Left hindlimb (tissue), 1 donor: ENCODE measurements at regions not wholly inside any gene's neighbourhood (a gene's known extent, or its start where the extent isn't known, plus 50 kb on each side); places are given as distances from the start of the nearest gene placed in this dataset.

Experiments used
- DNase-seq: peaks from one replicate; pipeline ENCODE4 v3.0.0-alpha.2; 2018

DNA sequence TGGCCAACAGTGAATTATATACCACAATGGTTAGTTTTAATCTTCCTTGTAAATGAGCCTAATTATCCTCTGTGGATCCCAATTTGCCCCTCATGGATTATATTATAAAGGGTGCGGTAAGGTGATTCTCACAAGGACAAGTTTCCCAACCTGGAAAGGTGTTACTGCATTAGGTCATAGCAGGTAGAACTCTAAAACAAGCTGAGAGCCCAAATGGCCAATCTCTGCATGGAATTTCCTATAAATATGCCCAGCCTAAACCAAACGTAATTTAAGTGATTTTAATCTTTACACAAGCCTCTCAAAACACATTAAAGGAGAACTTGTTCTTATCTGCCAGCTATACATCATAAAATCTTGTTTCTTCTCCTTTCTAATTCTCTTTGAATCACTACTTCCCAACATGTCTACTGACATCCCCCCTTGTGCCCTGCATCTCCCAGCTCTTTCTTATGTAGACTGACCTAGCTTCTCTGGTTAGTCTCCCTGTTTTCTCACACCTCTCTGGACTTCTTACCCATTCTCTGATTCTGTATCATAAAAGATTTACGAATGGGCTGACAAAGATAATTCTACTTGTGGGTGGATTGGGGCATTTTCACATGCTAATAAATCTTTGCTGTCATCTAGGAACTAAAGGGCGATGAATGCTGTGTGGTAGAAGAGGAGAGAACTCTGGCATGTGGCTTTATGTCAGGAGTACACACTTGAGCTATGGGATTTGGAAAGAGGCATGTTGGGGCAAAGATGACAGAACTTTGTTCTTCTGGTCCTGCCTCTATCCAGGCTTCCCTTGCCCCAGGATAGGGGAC, 94.3 kb upstream of the PGRMC2 start:
- no peak for DNase-seq

DNA sequence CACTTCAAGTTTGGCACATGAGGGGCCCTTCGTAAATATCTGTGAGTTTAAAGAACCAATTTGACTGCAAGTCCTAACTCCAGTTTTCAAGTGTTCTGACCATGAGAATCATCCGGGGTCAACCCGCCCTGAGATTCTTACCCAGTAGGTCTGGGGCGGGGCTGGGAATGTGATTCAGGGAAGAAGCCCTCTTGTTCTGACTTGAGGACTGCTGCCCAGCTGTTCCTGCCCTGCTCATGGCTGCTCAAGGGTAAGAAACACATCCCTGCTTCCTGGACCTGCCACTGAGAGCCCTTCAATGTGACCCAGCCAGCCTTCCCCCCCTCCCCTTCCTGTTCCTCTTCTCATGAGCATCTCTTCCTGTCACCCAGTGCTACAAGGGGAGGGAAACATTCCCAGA, 92.7 kb upstream of the PGRMC2 start:
- DNase-seq, result no peak

DNA sequence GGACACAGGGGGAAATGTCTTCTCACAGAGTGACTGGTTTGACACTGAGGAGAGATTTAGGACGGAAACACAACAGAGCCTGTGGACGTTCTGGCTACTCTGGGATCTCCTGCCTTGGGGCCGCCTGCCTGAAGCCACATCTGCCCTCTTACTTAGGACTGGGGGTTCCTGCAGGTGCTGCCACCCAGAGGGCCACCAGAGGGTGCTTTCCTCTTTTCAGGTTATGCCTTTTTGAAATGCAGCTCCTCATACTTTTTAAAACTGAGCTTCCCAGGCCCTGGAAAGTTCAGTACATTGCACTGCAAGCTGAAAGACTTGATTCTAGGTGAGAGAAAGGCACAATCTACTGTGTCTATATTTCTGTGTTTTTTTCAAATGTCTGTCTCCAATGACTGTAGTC, 92.2 kb upstream of the PGRMC2 start:
- no peak for DNase-seq

DNA sequence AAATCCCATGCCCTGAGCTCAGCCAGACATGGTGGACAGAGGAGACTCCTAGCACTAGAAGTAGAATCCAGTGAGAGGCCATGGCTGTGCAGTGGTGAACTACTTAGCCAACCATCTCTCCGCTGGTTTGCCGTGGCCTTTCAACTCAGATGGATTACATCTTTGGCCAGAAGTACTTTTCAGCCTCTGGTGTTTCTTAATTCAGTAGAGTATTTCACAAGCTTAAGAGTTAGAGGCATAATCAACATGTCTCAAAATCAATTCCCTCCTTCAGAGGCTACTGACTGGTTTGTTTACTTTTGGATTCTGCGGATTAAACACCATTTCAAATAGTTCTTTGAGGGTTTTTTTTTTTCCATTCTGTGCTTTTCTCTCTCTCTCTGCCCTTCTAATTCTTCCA, 91.1 kb upstream of the PGRMC2 start:
- DNase-seq, result no peak

DNA sequence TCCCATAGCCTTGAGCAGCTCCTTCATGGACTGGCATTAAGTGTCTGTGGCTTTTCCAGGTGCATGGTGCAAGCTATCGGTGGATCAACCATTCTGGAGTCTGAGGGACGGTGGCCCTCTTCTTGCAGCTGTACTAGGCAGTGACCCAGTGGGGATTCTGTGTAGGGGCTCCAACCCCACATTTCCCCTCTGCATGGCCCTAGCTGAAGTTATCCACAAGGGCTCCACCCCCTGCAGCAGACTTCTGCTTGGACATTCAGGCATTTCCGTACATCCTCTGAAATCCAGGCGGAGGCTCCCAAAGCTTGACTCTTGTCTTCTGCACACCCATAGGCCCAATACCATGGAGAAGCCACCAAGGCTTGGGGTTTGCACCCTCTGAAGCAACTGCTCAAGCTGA, 89.3 kb upstream of the PGRMC2 start:
- DNase-seq, result no peak

DNA sequence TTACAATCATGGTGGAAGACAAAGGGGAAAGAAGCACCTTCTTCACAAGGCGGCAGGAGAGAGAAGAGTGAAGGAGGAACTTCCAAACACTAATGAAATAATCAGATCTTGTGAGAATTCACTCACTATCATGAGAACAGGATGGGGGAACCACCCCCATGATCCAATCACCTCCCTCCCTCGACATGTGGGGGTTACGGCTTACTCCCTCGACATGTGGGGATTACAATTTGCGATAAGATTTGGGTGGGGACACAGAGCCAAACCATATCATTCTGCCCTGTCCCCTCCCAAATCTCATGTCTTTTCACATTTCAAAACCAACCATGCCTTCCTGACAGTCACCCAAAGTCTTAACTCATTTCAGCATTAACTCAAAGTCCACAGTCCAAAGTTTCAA, 88.7 kb upstream of the PGRMC2 start:
- no peak for DNase-seq

DNA sequence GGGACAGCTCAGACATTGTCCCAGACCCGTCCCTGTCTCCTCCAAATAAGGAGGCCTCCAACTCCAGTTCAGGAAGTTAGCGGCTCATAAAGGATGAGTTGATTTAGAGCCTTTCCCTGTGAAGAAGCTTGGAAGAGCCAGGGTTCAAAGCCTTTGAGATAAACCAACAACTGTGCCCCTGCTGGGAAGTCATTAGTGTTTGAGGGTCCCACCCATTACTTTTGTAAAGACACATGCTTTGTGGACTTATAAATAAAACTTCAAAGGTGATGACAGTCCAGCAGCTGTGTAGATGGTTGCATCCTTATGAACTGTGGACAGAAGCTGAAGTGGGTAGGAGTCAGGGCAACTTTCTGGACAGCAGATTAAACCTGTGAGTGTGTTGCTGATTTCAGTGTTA, 86.0 kb upstream of the PGRMC2 start:
- no peak for DNase-seq

DNA sequence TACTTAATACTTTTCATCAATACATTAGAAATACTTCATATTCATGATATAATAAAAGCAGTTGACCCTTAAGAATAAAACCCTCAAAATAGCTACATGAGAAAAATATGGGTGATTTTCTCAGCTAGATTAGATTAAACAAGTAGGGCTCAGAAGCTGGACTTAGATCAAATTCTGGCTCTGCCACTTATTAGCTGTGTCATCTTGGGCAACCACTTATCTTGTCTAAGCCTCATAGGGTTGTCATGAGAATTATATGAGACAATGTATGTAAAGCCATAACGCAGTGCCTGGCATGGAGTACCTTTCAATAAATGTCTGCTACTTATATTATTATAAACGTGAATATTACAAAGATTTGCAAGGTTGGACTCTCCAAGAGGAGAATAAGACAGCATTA, 84.3 kb upstream of the PGRMC2 start:
- DNase-seq, result no peak

DNA sequence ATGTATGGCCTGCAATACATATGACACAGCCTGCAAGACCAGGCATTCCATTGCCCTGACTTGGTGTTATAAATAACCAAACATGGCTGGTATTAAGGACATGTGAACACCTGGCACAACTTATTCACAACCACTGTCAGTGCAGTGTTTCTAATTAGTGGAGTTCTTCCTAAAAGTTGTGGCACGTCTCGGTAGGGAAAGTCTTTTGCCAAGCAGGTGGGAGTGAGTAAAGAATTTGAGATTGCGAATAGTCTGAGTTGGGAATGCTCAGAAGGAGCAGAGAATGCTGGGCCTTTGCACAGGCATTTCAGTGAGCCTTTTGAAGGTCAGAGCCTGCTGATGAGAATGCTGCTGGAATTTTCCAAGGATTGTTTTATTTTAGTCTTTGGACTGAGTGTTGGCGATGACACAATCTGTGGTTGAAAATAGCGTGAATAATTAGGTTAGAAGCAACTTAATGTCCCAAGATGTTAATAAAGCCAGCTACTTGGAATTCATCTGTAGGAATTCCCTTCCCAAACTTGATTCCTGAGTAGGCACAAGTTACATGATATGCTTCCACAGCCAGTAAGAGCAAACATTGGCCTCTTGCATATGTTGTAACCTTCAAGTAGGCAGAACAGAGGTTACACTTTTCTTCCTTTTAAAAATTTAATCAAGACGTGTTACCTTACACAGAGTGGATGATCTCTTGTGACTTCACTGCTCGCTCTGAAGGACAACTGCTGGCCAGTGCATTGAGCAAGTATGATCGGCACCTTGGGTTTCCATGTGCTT, 83.6 kb upstream of the PGRMC2 start:
- DNase-seq, result no peak

DNA sequence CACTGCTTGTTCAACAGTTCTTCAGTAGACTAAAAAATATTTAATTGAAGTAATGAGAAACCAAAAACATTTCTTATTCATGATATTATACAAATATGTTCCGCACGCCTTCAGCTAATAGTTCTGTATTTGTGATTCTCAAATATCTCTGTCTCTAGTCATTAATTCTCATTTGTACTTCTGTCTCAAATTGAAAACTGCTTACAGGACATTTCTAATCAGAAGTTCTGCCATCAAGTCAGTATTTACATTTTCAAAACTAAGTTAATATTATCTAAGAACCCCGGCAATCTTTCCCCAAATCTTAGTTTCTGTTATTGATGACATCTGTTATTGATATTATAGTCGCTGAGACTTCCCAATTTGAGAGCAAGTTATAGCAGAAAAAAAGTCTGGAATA, 78.6 kb upstream of the PGRMC2 start:
- no peak for DNase-seq

DNA sequence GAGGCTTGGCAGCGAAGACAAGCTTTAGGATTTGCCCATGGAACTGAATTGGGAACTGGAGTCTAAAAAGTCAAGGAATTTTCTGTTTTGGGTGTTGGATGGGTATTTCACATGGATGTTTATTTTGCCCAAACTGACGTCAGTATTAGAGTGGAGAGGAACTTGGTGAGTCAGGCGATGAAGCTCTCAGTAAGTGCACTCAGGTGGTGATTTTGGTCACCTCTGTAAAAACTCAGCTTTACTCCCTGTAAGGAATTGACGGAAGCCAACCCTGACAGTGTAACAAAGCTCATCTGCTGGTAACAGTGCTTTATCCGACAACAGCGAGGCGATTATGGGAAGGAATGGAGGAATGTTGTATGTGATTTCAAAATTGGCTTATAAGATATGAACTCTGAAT, 77.0 kb upstream of the PGRMC2 start:
- DNase-seq, result no peak

DNA sequence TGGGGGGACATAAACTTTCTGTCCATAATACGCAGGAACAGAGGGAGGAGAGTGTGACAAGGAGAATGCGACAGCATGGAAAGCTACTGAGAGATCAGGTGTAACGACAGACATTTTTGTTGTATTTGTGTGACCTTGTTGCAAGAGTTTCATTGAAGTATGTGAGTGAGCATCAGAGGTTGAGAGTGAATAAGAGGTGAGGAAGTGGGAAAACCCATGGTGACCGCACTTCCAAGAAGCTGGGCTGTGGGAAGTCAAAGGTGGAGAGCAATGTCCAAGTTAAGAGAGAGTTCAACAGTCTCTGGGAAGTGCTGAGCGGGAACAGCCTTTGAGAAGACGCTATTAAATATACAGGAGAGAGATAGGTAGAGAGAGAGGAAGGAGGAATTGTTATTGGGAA, 76.4 kb upstream of the PGRMC2 start:
- no peak for DNase-seq

DNA sequence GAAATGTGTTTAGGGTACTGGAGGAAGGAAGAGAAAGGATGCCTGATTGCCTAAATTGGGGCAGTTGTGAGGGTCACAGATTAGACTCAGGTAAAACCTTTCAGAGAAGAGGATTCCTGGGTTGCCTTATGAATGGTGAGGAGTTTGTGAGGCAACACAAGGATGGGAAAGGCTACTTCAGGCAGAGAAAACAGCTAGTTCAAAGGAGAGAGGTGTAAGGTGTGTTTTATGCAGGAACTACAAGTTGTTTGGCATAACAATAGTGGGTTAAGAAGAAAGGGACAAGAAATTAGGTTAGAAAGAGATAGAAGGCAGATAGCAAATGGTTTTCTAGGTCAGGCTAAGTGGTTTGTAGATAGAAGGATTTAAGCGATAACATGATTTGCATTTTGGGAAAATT, 75.1 kb upstream of the PGRMC2 start:
- DNase-seq, result no peak

DNA sequence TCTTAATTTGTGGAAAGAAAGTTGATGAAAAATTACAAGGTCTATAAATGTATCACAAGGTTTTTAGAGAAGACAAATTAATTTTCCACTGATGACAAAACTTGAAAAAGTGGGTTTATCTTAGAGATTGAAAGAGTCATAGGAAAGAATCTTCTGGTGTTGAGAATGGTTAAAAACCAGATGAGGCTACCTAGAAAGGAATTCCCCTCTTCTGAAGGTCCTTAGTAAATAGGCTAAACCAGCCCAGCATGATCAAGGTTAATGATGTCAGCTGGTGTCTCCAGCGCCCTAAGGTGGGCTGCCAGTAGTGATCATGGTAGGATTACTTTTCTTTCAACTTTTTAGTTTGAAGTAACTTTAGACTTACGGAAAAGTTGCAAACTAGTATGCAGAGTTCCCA, 71.8 kb upstream of the PGRMC2 start:
- no peak for DNase-seq

DNA sequence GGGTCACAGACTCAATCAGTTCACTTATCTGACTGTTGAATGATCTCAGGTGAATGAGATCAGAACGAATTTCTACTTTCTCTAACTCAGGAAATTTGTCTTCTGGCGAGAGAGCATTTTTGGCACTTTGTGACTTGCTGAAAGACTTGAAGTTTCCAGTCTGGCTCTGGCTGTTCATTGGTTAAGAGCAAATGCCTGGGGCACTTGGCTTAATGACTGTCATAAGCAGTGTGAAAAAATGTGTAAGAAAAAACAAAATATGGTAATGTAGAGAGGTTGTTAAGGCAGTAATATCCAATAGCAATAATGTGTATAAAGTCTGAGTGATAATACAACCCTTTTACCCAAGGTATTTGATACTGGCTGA, 71.3 kb upstream of the PGRMC2 start:
- DNase-seq, result no peak

DNA sequence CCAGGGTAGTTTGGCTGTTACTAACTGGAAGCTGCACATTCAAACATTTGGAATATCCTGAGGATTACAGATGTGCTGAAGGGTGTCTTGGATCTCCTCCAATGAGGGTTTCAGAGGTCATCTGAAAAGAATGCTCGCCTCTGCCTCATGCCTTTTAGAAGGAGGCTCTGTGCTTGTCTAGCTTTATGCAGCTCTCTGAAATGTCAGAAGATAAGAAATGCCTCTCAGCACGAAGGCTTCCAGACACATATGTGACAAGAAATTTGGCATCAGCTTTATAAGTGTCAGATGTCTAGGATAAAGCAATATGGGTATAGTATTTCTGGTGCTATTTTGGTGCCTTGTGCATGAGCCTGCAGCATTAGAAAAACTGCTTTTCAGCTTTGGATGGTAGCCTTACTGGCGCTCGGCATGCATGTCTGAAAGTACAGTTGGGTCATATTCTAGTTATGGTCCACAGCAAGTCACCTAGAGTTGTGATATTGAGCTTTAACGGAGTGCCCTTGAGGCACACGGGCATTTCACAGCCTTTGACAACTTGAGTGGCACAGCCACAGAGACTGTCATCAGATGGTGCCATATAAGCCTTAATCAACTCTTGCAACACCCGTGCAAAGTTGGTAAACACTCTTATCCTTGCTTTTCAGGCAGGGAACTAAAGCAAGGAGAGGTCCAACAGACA, 70.8 kb upstream of the PGRMC2 start:
- DNase-seq, result no peak

DNA sequence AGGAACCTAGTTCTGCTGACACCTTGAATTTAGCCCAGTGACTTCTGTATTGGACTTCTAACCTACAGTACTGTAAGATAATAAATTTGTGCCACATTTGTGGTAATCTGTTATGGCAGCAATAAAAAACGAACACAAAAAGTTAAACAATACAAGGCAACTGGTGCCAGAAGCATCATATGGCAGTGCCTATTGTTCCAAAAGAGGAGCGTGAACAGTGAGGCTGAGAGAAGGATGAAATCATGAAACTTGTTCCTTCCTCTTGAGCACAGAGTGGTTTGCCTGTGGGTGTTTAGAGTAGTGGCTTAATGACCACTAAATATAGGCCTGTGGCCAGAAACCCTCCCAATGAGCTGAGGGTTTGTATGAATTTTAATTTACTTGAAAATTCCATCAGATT, 69.7 kb upstream of the PGRMC2 start:
- DNase-seq, result no peak

DNA sequence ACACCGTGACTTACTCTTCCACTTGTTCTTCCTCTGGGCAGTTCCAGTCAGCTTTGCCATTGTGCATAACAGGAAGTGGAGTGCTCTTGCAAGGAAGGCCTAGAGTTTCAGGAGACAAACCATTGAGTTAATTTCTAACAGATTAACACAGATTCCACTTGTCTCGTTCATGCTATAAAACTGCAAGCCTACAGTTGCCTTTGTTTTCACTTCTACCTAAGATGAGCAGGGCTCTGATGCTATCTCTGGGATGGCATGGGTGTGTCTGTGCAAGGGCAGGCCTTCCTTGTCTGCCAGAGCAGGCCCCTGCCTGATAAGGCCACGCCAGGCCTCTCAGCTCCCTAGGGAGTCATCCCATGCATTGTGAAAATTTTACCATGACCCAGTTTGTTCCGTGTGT, 67.7 kb upstream of the PGRMC2 start:
- DNase-seq, result no peak

DNA sequence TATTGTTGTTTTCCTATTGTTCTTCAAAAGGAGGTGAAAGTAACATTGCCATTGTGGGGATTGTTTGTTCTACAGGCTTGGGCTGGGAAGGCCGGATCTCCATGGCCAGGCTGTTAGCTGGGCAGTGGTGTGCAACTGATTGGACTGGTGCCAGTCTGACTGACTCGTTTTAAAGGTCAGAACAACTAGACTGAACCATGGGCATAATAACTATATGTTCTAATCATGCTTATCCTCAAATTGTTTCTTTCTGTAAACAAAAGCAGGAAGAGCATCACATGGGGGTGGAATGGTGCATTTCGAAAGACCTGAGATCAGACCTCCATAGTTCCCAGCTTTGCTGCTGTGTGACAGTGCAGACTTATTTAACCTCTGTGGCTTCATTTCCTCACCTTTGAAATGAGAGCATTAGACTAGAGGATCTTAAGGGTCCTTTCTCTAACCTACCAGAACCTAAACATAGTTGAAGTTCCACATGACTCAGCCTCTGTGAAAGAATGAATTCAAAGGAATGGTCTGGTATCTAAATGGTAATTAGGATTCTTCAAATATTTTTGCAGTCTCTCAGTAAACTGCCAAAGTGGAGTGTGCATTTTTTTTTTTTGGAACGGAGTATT, 66.7 kb upstream of the PGRMC2 start:
- DNase-seq, result no peak

DNA sequence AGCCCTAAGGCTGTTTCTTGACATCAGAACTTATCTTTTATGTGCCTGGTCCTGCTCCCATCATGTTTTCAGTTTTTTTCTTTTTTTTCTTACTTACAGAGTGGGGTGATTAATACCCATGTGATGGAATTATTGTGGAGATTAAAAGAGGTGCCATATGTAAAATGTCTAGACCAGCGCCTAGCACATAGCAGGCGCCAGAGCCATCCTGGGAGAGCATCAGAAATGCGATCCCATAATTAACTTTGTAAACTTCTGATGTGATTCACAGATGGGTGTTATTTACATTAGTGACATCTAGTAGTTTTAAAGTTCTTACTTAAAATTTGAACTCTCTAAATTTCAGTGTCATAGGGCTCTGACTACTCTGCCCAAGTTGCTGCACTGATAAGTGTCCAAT, 66.2 kb upstream of the PGRMC2 start:
- DNase-seq, result no peak

DNA sequence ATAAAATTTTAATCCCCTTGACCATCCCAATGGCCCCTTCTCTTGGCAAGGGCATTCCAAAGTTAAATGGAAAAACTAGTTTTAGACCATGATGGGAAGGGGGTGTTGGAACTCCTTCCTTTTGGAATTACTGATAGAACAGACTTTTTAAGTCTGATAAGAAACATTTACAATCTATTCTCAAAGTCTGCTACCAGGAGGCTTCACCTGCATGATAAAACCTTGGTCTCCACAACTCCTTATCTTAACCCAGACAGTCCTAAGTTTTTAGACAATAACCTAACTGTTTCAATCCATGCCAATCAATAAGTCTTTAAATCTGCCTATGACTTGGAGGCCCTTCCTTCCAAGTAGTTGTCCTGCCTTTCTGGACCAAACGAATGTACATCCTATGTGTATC, 63.9 kb upstream of the PGRMC2 start:
- no peak for DNase-seq

DNA sequence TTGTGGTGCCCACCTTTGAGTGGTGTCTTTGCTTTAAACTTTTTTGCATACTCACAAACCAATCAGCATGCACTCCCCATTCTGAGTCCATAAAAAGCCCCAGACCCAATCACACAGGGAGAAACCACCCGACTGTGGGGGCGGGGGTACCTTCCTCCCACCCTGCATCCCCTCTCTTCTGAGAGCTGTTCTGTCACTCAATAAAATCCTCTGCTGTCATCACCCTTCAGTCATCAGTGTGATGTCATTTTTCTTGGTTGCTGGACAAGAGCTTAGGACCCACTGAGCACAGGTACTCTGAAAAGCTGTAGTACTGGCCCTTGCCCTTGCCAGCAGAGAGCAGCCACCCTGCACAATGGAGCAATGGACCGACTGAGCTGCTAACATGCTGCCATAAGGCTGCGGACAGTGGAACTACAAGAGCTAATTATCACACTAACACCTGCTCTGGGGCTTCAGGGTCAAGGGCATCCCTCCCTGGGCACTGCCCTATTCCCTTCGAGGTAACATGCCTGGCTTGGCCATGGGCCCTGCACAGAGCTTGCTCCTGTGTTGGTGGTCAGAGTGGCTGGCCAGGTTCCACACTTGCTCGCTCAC, 62.9 kb upstream of the PGRMC2 start:
- no peak for DNase-seq

DNA sequence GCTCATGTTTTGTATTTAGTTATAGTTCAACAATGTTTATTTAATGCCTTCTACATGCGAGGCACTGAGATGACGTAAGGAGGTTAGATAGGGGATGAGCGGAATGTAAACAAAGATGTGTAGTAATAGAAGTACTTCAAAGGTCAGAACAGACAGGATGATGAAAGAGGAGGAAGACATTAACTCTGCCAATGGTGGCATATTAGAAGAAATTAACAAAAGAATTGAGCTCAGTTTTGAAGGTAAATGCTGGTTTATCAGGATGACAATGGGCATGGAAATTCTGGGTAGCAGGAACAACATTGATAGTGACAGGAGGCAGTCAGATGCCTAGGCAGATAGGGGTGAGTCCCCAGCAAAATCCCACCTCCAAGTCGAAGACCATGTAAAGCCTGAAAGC, 62.3 kb upstream of the PGRMC2 start:
- DNase-seq, result no peak
